GM19023 (cell line): ENCODE measurements at regions not wholly inside any gene's neighbourhood (a gene's known extent, or its start where the extent isn't known, plus 50 kb on each side); places are given as distances from the start of the nearest gene placed in this dataset.
"Not testable (repeated sequence)": the region's sequence is repeated elsewhere in the genome, so short reads cannot be mapped to it uniquely, and the experiment has no call there.

Source experiments
- ATAC-seq: cut with Tn5 transposase; IDR thresholded peaks from one replicate; pipeline ENCODE4 v1.9.1; 2021; ENCODE audit warnings: mild to moderate bottlenecking, moderate library complexity; ENCODE audit not compliant: unreplicated experiment

GRCh38 chr20:12198281-12198680 is 280.6 kb downstream of the BTBD3 start:
- no peak for ATAC-seq

- no peak for ATAC-seq
Observed at GRCh38 chr20:12199703-12200102, 282.0 kb downstream of the BTBD3 start.

GRCh38 chr20:12201289-12201991 is 283.7 kb downstream of the BTBD3 start:
- ATAC-seq, result no peak

GRCh38 chr20:12203399-12203798 is 285.7 kb downstream of the BTBD3 start:
- ATAC-seq, result no peak

GRCh38 chr20:12203981-12204380 is 286.3 kb downstream of the BTBD3 start:
- no peak for ATAC-seq

GRCh38 chr20:12207875-12208274 is 290.2 kb downstream of the BTBD3 start:
- ATAC-seq, result no peak

- ATAC-seq, result no peak
Observed at GRCh38 chr20:12210591-12210990, 292.9 kb downstream of the BTBD3 start.

- ATAC-seq, result no peak
Observed at GRCh38 chr20:12211361-12211760, 293.7 kb downstream of the BTBD3 start.

GRCh38 chr20:12217382-12217781 is 299.7 kb downstream of the BTBD3 start:
- ATAC-seq, result no peak

GRCh38 chr20:12219798-12220197 is 302.1 kb downstream of the BTBD3 start:
- no peak for ATAC-seq

GRCh38 chr20:12223057-12223456 is 305.4 kb downstream of the BTBD3 start:
- ATAC-seq, result no peak

- ATAC-seq, result no peak
Observed at GRCh38 chr20:12225898-12226297, 308.2 kb downstream of the BTBD3 start.

- ATAC-seq, result no peak
Observed at GRCh38 chr20:12229891-12230290, 312.2 kb downstream of the BTBD3 start.

- ATAC-seq, result no peak
Observed at GRCh38 chr20:12237772-12238171, 320.1 kb downstream of the BTBD3 start.

GRCh38 chr20:12241065-12241464 is 323.4 kb downstream of the BTBD3 start:
- no peak for ATAC-seq

- no peak for ATAC-seq
Observed at GRCh38 chr20:12243327-12243726, 325.6 kb downstream of the BTBD3 start.

- no peak for ATAC-seq
Observed at GRCh38 chr20:12248481-12248880, 330.8 kb downstream of the BTBD3 start.

GRCh38 chr20:12250661-12251060 is 333.0 kb downstream of the BTBD3 start:
- ATAC-seq, result not testable (repeated sequence)

- ATAC-seq, result no peak
Observed at GRCh38 chr20:12252793-12253192, 335.1 kb downstream of the BTBD3 start.

GRCh38 chr20:12255461-12255970 is 337.8 kb downstream of the BTBD3 start:
- ATAC-seq, result no peak

- no peak for ATAC-seq
Observed at GRCh38 chr20:12256806-12257205, 339.1 kb downstream of the BTBD3 start.

GRCh38 chr20:12262747-12263146 is 345.1 kb downstream of the BTBD3 start:
- no peak for ATAC-seq

- ATAC-seq, result no peak
Observed at GRCh38 chr20:12264711-12265110, 347.0 kb downstream of the BTBD3 start.
